Epithelial cell of prostate (primary cell): ENCODE measurements at regions not wholly inside any gene's neighbourhood (a gene's known extent, or its start where the extent isn't known, plus 50 kb on each side); places are given as distances from the start of the nearest gene placed in this dataset.
"Not testable (repeated sequence)": the region's sequence is repeated elsewhere in the genome, so short reads cannot be mapped to it uniquely, and the experiment has no call there.

ENCODE experiments used
- DNase-seq: peaks from one replicate; pipeline ENCODE4 v3.0.0-alpha.2; 2011; ENCODE audit warnings: low read depth, low spot score
- H3K27ac ChIP-seq: fragments of 450-650 bp; 2 replicates; pipeline ENCODE4 v1.5.1; 2017; ENCODE audit warnings: mild to moderate bottlenecking

- no peak for DNase-seq
- no peak overlapping the region for H3K27ac ChIP-seq
These were observed 110.2 kb downstream of the FAM53A start for GRCh38 chr4:1573830-1574459.

DNA sequence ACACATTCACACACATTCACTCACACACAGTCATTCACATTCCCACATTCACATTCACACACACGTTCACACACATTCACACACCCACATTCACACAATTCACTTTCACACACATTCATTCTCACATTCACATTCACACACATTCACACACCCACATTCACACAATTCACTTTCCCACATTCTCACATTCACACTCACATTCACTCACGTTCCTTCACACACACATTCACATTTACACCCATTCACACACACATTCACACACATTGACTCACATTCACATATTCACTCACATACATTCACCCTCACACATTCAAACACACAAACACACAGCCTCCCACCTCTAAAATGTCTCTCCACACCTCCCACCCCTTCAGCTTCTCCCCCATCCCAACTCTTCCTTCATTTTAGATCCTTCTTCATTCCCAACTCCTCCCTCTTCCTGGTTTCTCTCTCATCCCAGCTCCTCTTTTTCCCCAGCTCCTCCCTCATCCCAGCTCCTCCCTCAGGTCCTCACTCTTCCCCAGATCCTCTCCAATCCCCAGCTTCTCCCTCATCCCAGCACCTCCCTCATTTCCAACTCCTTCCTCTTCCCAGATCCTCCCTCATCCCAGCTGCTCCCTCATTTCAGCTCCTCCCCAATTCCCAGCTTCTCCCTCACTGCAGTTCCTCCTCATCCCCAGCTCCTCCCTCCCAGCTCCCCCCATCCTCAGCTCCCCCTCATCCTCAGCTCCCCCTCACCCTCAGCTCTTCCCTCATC is 111.0 kb downstream of the FAM53A start:
- no peak for DNase-seq
- no peak overlapping the region for H3K27ac ChIP-seq

DNA sequence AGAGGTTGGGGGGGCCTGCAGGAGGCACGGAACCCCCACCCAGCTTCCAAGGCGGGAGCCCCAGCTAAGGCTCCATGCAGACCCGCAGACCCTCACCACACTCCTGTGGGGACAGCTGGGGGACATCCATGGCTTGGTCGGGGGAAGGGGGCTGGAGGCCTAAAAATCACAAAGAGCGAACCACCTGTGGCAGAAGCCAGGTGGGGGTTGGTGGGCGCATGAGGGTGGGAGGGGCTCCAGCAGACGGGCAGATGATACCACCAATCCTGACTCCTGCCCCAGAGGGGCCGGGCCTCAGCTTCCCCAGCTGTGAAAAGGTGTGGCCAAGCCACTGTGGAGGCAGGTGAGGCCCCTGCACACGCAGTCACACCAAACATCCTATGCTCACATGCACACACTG is 111.6 kb downstream of the FAM53A start:
- no peak overlapping the region for H3K27ac ChIP-seq
- DNase-seq = no peak

GRCh38 chr4:1572010-1572385 is 112.1 kb downstream of the FAM53A start:
- H3K27ac ChIP-seq = no peak overlapping the region
- DNase-seq = no peak

GRCh38 chr4:1571165-1572009 is 112.7 kb downstream of the FAM53A start:
- H3K27ac ChIP-seq = no peak overlapping the region
- no peak for DNase-seq

DNA sequence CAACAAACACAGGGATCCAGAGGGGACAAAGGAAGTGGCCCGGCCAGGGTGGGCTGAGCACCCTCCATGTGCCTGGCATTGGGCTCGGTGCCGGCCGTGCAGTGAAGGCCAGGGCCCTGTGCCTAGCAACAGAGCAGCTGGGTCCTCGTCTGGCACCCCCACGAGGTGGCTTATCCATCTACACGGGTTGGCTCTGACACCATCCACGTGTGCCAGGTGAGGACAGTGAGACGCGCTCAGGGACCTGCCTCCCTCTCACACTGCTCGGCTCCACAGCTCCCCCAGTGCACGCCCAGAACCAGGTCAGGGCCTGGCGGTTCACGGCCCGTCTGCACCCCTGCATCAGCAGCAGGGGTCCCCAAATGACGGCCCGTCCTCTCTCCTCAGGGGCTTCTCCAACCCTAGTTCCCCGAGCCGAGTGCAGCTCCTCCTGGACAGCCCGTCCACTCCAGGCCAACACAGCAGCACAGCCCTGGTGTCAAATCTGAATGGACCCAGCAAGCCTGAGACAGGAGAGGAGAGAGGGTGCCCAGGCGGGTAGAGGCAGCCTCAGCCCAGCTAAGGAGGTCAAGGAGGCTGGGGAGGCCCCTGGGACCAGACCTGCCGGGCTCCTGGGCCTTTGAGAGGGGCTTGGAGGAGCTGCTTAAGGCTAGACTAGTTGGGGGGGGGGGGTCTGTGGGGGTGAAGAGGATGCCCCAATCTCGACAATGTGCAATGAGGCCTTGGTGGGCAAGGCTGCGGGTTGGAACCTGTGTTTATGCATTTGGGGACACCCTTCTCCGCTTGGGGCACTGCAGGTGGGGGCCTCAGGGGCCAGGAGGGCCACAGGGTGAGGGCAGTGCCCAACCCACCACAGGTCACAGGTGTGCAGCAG is 113.6 kb downstream of the FAM53A start:
- DNase-seq = no peak
- no peak overlapping the region for H3K27ac ChIP-seq

GRCh38 chr4:1569461-1570151 is 114.5 kb downstream of the FAM53A start:
- no peak overlapping the region for H3K27ac ChIP-seq
- no peak for DNase-seq

DNA sequence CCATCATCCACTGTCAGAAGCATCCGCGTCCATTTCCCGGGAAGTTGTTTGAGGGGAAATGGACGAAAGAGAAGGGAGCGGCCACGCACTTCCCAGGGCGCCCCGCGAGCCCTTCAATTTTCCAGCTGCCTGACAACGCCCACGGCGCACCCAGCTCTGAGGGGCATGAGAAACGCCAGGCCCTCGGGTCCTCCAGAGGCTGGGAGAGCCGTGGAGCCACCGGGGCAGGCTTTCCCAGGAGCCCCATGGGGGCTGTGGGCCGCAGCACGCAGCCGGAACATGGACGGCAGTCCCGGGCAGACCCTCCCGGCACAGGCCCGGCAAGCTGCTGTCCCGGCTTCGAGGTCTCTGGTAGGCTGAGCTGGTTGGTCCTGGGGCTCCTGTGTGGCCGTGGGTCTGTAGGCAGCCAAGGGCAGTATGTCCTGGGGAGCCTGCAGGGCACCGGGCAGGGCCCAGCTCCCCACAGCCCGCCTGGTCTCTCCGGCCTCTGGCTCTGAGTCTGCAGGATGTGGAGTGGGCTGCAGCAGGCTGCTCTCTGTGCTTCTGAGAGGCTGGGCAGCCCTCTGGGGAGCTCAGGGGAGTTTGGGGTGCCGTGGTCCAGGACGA is 115.2 kb downstream of the FAM53A start:
- DNase-seq = no peak
- H3K27ac ChIP-seq = no peak overlapping the region

DNA sequence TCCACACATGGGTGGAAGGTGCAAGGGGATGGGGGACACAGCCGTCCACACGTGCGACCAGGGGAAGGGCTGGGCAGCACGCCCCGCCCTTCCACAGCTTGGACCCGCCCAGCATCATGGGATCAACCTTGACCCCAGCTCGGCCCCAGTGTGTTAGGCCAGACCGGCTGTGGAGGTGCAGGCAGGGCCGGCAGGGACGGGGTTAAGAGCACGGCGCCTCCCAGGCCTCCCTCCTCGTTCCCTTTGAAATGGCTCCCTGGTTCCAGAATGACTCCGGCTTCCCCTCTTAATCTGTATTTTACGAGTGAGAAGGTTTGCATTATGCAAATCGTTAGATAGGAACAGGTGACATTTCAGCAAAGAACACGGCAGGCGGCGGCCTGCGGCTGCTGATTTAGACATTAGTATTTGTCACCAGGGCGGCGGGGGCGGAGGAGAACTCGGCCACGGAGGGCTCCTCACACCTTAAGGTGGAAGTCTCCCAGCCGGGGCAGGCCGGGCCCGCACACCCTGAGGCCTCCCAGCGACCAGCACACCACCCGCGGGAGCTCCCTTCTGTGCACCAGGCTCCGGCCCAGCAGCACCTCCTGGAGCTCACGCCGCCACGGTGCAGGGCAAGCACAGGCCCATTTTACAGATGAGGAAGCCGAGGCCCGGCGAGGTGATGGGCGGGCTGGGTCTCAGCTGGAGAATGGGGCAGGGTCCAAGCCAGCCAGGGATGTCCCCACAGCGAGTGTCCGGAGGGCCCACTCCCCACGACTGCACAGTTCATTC is 116.1 kb downstream of the FAM53A start:
- H3K27ac ChIP-seq = no peak overlapping the region

GRCh38 chr4:1567519-1567807 is 116.7 kb downstream of the FAM53A start:
- DNase-seq = no peak
- H3K27ac ChIP-seq = no peak overlapping the region

More for the DNA sequence above, 116.1 kb downstream of the FAM53A start:
- DNase-seq = no peak

GRCh38 chr4:1566838-1567518 is 117.1 kb downstream of the FAM53A start:
- H3K27ac ChIP-seq = no peak overlapping the region
- no peak for DNase-seq

DNA sequence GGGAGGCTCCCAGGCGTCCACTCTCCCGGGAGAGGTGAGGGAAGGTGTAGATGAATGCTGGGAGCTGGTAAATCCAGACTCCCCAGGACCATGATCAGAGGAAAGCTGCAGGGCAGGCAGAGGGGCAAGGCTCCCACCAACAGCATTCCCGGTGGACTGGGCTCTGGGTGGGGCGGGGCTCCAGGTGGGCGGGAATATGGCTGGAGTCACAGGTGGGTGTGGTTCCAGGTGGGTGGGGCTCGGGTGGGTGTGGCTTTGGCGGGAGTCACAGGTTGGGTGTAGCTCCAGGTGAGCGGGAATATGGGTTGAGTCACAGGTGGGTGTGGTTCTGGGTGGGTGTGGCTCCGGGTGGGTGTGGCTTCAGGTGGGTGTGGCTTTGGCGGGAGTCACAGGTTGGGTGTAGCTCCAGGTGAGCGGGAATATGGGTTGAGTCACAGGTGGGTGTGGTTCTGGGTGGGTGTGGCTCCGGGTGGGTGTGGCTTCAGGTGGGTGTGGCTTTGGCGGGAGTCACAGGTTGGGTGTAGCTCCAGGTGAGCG is 117.7 kb downstream of the FAM53A start:
- not testable (repeated sequence) for H3K27ac ChIP-seq
- peak; percentile 18 for DNase-seq

DNA sequence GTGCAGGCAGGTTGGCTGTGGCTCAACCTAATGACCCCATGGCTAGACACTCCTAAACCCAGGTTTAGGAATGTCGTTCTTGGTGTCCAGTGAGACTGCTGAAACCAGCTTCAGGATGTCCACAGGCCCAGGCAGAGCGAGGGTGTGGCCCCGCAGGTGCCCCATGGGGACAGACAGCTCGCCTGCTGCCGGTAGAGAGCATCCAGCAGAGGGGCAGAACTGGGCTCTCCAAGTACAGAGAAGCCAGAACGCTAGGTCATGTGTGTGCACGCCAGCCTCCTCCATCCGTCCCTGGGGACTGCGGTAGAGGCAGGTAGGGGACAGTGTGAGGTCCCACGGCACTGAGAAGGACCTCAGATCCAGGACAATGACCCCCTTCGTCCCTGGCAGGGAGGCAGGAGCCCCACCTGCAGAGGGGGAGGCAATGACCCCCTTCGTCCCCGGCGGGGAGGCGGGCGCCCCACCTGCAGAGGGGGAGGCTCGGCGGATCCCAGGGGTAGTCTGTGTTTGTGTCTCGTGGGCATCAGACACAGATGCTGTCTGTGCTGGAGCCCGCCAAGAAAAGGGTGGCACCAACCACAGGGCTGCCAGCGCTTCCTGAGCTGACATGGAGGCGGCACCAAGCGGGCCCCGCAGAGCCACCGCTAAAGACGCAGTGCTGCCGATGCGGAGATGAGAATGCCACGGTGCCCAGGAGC is 118.4 kb downstream of the FAM53A start:
- DNase-seq = no peak

GRCh38 chr4:1564535-1565375 is 119.4 kb downstream of the FAM53A start:
- DNase-seq = no peak
- H3K27ac ChIP-seq = no peak overlapping the region

More for the DNA sequence above, 118.4 kb downstream of the FAM53A start:
- H3K27ac ChIP-seq = no peak overlapping the region

- no peak for DNase-seq
These were observed 120.2 kb downstream of the FAM53A start for GRCh38 chr4:1563768-1564485.

DNA sequence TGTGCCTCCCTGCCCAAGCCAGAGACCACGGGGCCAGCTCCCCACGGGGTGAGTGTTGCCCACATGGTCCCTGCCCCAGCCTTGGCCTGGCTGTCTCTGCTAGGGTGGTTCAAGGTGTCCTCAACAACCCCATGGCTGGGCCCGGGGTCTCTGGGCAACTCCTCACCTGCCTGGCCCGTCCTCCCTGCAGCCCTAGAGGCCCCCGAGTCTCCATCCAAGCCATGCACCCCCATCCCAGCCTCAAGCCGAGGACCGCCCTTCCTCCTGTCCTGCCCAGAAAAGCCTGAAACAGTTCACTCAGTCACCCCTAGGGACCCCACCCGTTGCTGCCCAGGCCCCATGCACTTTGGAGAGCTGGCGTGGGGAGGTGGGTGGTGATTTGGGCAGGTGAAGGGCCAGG is 120.9 kb downstream of the FAM53A start:
- DNase-seq = no peak
- H3K27ac ChIP-seq = no peak overlapping the region

More at GRCh38 chr4:1563768-1564485, 120.2 kb downstream of the FAM53A start:
- no peak overlapping the region for H3K27ac ChIP-seq
